Keratinocyte (primary cell): ENCODE measurements at regions not wholly inside any gene's neighbourhood (a gene's known extent, or its start where the extent isn't known, plus 50 kb on each side); places are given as distances from the start of the nearest gene placed in this dataset.
"Not testable (repeated sequence)": the region's sequence is repeated elsewhere in the genome, so short reads cannot be mapped to it uniquely, and the experiment has no call there.

Experiments
- DNase-seq: peaks from one replicate; pipeline ENCODE4 v3.0.0-alpha.2; 2011; ENCODE audit warnings: low read depth, missing footprints, low spot score
- FAIRE-seq: peaks from 2 replicates; lab custom pipeline; 2011; peaks lifted over from hg19 to GRCh38; lab: Jason Lieb, UNC
- H2AFZ ChIP-seq: 2 replicates; pipeline ENCODE4 v1.6.0; 2012; ENCODE audit warnings: low read length, control low read depth, inconsistent platforms; ENCODE audit not compliant: control insufficient read depth
- H3K27ac ChIP-seq: 2 replicates; pipeline ENCODE4 v1.5.1; 2011; ENCODE audit warnings: low read length; ENCODE audit not compliant: control insufficient read depth, insufficient read depth
- H3K27me3 ChIP-seq: 3 replicates; pipeline ENCODE4 v1.6.0; 2011; ENCODE audit warnings: low read length; ENCODE audit not compliant: control insufficient read depth, insufficient read depth; ENCODE audit errors: extremely low read depth
- H3K36me3 ChIP-seq, 2 experiments: 2 replicates in 1 of 2; 3 replicates in 1 of 2; pipeline ENCODE4 v1.5.1; 2011; ENCODE audit warnings: low read length in 2 of 2, mild to moderate bottlenecking in 1 of 2; ENCODE audit not compliant: control insufficient read depth in 2 of 2, insufficient read depth in 2 of 2; ENCODE audit errors: extremely low read depth in 1 of 2
- H3K4me1 ChIP-seq: 3 replicates; pipeline ENCODE4 v1.5.1; 2011; ENCODE audit warnings: low read length; ENCODE audit not compliant: control insufficient read depth, insufficient read depth; ENCODE audit errors: extremely low read depth
- H3K4me2 ChIP-seq: 3 replicates; pipeline ENCODE4 v1.6.0; 2011; ENCODE audit warnings: low read depth, low read length; ENCODE audit not compliant: control insufficient read depth, insufficient read depth; ENCODE audit errors: extremely low read depth
- H3K4me3 ChIP-seq, 3 experiments: fragments of 200-600 bp in 1 of 3; sonication (generic) in 1 of 3; 2 replicates in 2 of 3; 3 replicates in 1 of 3; pipeline ENCODE4 v1.5.1; 2011 to 2016; ENCODE audit warnings: low read length in 3 of 3, mild to moderate bottlenecking in 3 of 3, control low read depth in 2 of 3, inconsistent platforms in 1 of 3, low read depth in 1 of 3, mixed read lengths in 1 of 3, mixed run types in 1 of 3, moderate library complexity in 1 of 3; ENCODE audit not compliant: control insufficient read depth in 2 of 3, insufficient read depth in 2 of 3; ENCODE audit errors: extremely low read depth in 1 of 3
- H3K79me2 ChIP-seq: 2 replicates; pipeline ENCODE4 v1.6.0; 2012; ENCODE audit warnings: low read length; ENCODE audit not compliant: control insufficient read depth, insufficient read depth
- H3K9ac ChIP-seq: 3 replicates; pipeline ENCODE4 v1.6.0; 2011; ENCODE audit warnings: low read length; ENCODE audit not compliant: control insufficient read depth, insufficient read depth; ENCODE audit errors: extremely low read depth
- H3K9me1 ChIP-seq: 3 replicates; pipeline ENCODE4 v1.6.0; 2011; ENCODE audit warnings: low read length; ENCODE audit not compliant: control insufficient read depth, insufficient read depth; ENCODE audit errors: extremely low read depth
- H3K9me3 ChIP-seq: 2 replicates; pipeline ENCODE4 v1.5.1; 2012; ENCODE audit warnings: low read depth, low read length; ENCODE audit not compliant: control insufficient read depth
- H4K20me1 ChIP-seq: 3 replicates; pipeline ENCODE4 v1.6.0; 2011; ENCODE audit warnings: low read length; ENCODE audit not compliant: control insufficient read depth, insufficient read depth; ENCODE audit errors: extremely low read depth
- EZH2 ChIP-seq: IDR thresholded peaks from one replicate; pipeline ENCODE4 v1.6.1; 2012; ENCODE audit warnings: inconsistent platforms, mild to moderate bottlenecking, low read length, moderate library complexity
- dilution Hi-C: fragments of 300-500 bp; cut with MboI; formaldehyde crosslinking; loops from one replicate; pipeline ENCODE4 v1.7.0; 2020; ENCODE audit warnings: low sequenced_read_pairs; ENCODE audit not compliant: extremely low pct_ligation_motif_present
- TF ChIP-seq, protein P1 (sequence below), 3 experiments: IDR thresholded peaks in 1 of 3; conservative IDR thresholded peaks in 1 of 3; optimal IDR thresholded peaks in 1 of 3; 2 replicates in 2 of 3; 3 replicates in 1 of 3; pipeline versions ENCODE3 to v1.5.1; 2011; ENCODE audit warnings: low read length in 3 of 3, mild to moderate bottlenecking in 3 of 3, moderate library complexity in 2 of 3, control low read depth in 1 of 3, inconsistent platforms in 1 of 3; ENCODE audit not compliant: insufficient read depth in 2 of 3; ENCODE audit errors: extremely low read depth in 1 of 3

DNA sequence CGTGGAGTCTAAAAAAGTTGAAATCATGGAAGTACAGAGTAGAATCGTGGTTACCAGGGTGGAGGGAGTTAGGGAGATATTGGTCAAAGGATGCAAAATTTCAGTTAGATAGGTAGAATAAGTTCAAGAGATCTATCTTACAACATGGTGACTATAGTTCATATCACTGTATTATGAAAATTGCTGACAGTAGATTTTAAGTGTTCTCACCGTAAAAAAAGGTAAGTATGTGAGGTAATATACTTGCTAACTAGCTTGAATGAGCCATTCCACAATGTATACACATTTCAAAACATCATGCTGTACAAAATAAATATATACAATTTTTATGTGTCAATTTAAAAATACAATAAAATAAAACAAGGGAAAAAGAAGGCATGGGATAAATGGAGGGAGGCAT lies 392.1 kb downstream of the CAAP1 start:
- Histone ChIP-seq H4K20me1 (no peaks in the 10 kb centered on the region), H3K4me3 (no peak overlapping the region), H3K9me3 (no peaks in the 10 kb centered on the region), H3K27me3 (no peaks in the 10 kb centered on the region), H2AFZ (no peak overlapping the region), H3K4me2 (no peak overlapping the region), H3K79me2 (no peaks in the 10 kb centered on the region), H3K4me1 (no peaks in the 10 kb centered on the region), H3K9ac (no peak overlapping the region), H3K36me3 (no peaks in the 10 kb centered on the region), H3K27ac (no peak overlapping the region), H3K9me1 (no peaks in the 10 kb centered on the region)
- dilution Hi-C loops, result no loop called here
- no peak for DNase-seq
- TF ChIP-seq, protein P1, sequence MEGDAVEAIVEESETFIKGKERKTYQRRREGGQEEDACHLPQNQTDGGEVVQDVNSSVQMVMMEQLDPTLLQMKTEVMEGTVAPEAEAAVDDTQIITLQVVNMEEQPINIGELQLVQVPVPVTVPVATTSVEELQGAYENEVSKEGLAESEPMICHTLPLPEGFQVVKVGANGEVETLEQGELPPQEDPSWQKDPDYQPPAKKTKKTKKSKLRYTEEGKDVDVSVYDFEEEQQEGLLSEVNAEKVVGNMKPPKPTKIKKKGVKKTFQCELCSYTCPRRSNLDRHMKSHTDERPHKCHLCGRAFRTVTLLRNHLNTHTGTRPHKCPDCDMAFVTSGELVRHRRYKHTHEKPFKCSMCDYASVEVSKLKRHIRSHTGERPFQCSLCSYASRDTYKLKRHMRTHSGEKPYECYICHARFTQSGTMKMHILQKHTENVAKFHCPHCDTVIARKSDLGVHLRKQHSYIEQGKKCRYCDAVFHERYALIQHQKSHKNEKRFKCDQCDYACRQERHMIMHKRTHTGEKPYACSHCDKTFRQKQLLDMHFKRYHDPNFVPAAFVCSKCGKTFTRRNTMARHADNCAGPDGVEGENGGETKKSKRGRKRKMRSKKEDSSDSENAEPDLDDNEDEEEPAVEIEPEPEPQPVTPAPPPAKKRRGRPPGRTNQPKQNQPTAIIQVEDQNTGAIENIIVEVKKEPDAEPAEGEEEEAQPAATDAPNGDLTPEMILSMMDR (optimal IDR thresholded peaks at IDR 0.05 in 1 of 3, IDR thresholded peaks at IDR 0.05 in 1 of 3, conservative IDR thresholded peaks at IDR 0.05 in 1 of 3; ENCODE audit: extremely low read depth in 1 of 3, insufficient read depth in 2 of 3, low read length in 3 of 3), result no peak
- no peak for TF ChIP-seq EZH2
- FAIRE-seq, result no peak

DNA sequence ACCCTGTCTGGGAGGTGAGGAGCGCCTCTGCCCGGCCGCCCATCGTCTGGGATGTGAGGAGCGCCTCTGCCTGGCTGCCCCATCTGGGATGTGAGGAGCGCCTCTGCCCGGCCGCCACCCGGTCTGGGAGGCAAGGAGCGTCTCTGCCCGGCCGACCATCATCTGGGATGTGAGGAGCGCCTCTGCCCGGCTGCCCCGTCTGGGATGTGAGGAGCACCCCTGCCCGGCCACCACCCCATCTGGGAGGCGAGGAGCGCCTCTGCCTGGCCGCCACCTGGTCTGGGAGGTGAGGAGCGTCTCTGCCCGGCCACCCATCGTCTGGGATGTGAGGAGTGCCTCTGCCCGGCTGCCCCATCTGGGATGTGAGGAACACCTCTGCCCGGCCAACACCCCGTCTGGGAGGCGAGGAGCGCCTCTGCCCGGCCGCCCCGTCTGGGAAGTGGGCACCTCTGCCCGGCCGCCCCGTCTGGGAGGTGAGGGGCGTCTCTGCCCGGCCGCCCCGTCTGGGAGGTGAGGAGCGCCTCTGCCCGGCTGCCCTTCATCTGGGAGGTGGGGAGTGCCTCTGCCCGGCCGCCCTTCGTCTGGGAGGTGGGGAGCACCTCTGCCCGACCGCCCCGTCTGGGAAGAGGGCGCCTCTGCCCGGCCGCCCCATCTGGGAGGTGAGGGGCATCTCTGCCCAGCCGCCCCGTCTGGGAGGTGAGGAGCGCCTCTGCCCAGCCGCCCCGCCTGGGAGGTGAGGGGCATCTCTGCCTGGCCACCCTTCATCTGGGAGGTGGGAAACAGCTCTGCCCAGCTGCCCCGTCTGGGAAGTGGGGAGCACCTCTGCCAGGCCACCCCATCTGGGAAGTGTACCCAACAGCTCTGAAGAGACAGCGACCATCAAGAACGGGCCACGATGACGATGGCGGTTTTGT lies 399.7 kb downstream of the CAAP1 start:
- H3K4me2 ChIP-seq, dilution Hi-C loops, H2AFZ ChIP-seq, H3K4me3 ChIP-seq, H3K36me3 ChIP-seq, H4K20me1 ChIP-seq, H3K9ac ChIP-seq, DNase-seq, H3K9me3 ChIP-seq, FAIRE-seq, H3K79me2 ChIP-seq, H3K9me1 ChIP-seq, H3K27me3 ChIP-seq, H3K4me1 ChIP-seq, H3K27ac ChIP-seq: not testable (repeated sequence)

DNA sequence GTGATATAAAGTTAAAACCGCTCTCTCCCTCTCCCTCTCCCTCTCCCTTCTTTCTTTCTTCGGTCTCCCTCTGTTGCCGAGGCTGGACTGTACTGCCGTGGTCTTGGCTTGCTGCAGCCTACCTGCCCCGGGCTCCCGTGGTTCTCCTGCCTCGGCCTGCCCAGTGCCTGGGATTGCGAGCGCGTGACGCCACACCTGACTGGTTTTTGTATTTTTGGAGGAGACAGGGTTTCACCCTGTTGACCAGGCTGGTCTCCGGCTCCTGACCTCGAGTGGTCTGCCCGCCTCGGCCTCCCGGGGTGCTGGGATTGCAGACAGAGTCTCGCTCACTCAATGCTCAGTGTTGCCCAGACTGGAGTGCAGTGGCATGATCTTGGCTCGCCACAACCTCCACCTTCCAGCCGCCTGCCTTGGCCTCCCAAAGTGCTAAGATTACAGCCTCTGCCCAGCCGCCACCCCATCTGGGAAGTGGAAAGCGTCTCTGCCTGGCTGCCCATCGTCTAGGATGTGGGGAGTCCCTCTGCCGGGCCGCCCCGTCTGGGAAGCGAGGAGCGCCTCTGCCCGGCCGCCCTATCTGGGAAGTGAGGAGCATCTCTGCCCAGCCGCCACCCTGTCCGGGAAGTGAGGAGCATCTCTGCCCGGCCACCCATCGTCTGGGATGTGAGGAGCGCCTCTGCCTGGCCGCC lies 400.5 kb downstream of the CAAP1 start:
- dilution Hi-C loops, H3K9me3 ChIP-seq, H3K4me2 ChIP-seq, H3K4me3 ChIP-seq, H3K9ac ChIP-seq, H3K27me3 ChIP-seq, DNase-seq, H4K20me1 ChIP-seq, H2AFZ ChIP-seq, H3K4me1 ChIP-seq, H3K9me1 ChIP-seq, FAIRE-seq, H3K36me3 ChIP-seq, H3K79me2 ChIP-seq, H3K27ac ChIP-seq: not testable (repeated sequence)
